ENCODE measurements at regions not wholly inside any gene's neighbourhood (a gene's known extent, or its start where the extent isn't known, plus 50 kb on each side); places are given as distances from the start of the nearest gene placed in this dataset.
"Not testable (repeated sequence)": the region's sequence is repeated elsewhere in the genome, so short reads cannot be mapped to it uniquely, and the experiment has no call there.

DNA sequence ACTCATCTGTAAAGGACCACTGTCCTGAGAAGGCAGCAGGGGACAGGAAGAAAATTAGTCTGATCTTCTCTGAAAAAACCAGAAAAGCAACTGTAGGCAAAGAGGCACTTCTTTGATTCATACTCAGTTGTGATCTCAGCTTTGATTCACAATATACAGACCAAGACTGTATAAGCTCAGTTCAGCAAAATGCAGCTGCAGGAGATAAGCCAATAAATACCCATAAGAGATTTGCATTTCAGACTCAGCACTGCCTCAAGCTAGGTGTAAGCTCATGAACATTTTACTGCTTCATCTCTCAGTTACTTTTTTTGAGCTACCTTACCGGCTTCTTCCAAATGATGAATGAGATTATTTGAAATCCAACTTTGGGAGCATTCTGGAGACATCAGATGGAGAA is 64.2 kb upstream of the LYZL1 start:
- no peak overlapping the region for H3K4me3 ChIP-seq (ENCODE audit: low read depth, low read length)
- in situ Hi-C loops (cut with HindIII; ENCODE audit: low sequenced_read_pairs), result no loop called here
- TF ChIP-seq, protein P1, sequence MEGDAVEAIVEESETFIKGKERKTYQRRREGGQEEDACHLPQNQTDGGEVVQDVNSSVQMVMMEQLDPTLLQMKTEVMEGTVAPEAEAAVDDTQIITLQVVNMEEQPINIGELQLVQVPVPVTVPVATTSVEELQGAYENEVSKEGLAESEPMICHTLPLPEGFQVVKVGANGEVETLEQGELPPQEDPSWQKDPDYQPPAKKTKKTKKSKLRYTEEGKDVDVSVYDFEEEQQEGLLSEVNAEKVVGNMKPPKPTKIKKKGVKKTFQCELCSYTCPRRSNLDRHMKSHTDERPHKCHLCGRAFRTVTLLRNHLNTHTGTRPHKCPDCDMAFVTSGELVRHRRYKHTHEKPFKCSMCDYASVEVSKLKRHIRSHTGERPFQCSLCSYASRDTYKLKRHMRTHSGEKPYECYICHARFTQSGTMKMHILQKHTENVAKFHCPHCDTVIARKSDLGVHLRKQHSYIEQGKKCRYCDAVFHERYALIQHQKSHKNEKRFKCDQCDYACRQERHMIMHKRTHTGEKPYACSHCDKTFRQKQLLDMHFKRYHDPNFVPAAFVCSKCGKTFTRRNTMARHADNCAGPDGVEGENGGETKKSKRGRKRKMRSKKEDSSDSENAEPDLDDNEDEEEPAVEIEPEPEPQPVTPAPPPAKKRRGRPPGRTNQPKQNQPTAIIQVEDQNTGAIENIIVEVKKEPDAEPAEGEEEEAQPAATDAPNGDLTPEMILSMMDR (IDR thresholded peaks at IDR 0.05; ENCODE audit: low read depth, low read length), result no peak
- DNase-seq (ENCODE audit: low read depth, low spot score), result no peak

DNA sequence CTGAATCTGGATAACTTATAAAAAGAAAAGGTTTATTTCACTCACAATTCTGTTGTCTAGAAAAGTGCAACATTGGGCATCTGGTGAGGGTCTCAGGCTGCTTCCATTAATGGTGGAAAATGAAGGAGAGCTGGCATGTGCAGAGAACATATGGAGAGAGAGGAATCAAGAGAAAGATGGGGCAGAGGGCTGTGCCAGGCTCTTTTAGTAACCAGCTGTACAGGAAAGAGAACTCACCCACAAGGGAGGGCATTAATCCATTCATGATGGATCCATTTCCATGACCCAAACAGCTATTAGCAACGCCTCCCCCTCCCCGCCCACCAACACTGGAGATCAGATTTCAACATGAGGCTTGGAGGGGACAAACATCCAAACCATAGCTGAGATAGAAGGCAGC is 61.7 kb upstream of the LYZL1 start:
- TF ChIP-seq, protein P1 (IDR thresholded peaks at IDR 0.05; ENCODE audit: low read depth, low read length), result no peak
- no peak for DNase-seq (ENCODE audit: low read depth, low spot score)
- in situ Hi-C loops (cut with HindIII; ENCODE audit: low sequenced_read_pairs), result no loop called here
- H3K4me3 ChIP-seq (ENCODE audit: low read depth, low read length), result no peak overlapping the region

DNA sequence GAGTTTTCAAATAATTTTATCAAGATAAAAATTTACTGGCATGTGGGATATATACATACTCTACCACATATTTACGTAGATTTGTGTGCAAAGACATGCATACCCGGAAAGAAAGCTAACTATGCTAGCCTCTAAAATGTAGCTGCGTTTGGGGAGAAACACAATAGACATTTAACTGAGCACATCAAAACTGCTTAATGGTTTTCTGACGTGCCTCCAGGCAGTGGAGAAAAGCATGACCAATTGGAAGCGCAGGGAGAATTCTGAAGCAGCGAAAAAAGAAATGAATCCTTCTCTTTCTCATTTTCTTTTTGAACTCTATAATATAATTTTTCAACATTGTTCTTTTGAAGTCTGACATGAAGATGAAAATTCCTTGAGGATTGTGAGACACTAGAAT is 60.3 kb upstream of the LYZL1 start:
- TF ChIP-seq, protein P1 (IDR thresholded peaks at IDR 0.05; ENCODE audit: low read depth, low read length), result no peak
- H3K4me3 ChIP-seq (ENCODE audit: low read depth, low read length), result no peak overlapping the region
- no peak for DNase-seq (ENCODE audit: low read depth, low spot score)
- in situ Hi-C loops (cut with HindIII; ENCODE audit: low sequenced_read_pairs), result no loop called here

DNA sequence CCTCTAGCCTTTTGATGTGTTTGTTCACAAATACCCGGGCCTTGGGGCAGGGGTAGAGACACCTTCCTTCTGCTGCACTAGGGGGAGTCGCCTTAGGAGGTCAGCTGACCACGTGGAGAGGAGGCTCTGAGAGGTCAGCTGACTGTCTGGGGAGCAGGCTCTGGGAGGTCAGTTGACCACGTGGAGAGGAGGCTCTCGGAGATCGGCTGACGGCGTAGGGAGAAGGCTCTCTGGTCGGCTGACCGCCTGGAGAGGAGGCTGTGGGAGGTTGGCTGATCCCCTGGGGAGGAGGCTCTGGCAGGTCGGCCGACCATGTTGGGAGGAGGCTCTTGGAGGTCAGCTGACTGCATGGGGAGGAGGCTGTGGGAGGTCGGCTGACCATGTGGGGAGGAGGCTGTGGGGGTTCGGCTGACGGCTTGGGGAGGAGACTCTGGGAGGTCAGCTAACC is 59.6 kb upstream of the LYZL1 start:
- no peak overlapping the region for H3K4me3 ChIP-seq (ENCODE audit: low read depth, low read length)
- TF ChIP-seq, protein P1 (IDR thresholded peaks at IDR 0.05; ENCODE audit: low read depth, low read length), result no peak
- in situ Hi-C loops (cut with HindIII; ENCODE audit: low sequenced_read_pairs), result no loop called here
- DNase-seq (ENCODE audit: low read depth, low spot score), result no peak

DNA sequence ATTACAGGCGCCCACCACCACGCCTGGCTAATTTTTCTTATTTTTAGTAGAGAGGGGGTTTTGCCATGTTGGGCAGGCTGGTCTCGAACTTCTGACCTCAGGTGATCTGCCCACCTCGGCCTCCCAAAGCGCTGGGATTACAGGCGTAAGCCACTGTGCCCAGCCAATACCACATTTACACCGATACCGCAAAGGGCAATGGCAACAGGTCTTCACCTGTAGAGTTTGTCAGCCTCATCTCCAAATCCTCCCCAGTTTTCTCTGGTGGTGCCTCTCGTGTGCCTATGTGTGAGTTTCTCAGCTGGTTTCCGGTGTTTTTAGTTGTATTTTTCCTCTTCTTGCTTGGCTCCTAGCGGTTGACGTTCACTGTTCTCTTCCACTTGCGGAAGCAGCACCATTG is 52.0 kb upstream of the LYZL1 start:
- in situ Hi-C loops (cut with HindIII; ENCODE audit: low sequenced_read_pairs); DNase-seq (ENCODE audit: low read depth, low spot score); H3K4me3 ChIP-seq (ENCODE audit: low read depth, low read length): not testable (repeated sequence)

DNA sequence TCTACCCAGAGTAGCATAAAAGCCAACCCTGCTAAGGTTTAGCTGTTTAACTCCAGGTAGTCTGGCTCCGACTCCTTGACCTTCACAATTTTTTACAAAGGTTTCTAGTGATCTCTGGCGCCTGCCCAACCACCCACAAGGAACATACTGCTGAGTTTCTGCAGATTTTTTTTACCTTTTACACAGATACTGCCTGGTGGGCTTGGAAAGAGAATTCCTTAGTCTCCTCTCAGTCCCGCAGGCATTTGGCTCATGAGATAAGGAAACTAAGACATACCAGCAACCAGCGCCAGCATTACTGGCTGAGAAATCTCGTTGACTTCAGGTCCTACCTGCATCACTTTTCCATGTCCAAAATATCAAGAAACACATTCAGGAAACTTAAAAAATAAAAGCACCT is 51.1 kb upstream of the LYZL1 start:
- TF ChIP-seq, protein P1 (IDR thresholded peaks at IDR 0.05; ENCODE audit: low read depth, low read length), result no peak
- in situ Hi-C loops (cut with HindIII; ENCODE audit: low sequenced_read_pairs), result no loop called here
- DNase-seq (ENCODE audit: low read depth, low spot score), result no peak
- no peak overlapping the region for H3K4me3 ChIP-seq (ENCODE audit: low read depth, low read length)

DNA sequence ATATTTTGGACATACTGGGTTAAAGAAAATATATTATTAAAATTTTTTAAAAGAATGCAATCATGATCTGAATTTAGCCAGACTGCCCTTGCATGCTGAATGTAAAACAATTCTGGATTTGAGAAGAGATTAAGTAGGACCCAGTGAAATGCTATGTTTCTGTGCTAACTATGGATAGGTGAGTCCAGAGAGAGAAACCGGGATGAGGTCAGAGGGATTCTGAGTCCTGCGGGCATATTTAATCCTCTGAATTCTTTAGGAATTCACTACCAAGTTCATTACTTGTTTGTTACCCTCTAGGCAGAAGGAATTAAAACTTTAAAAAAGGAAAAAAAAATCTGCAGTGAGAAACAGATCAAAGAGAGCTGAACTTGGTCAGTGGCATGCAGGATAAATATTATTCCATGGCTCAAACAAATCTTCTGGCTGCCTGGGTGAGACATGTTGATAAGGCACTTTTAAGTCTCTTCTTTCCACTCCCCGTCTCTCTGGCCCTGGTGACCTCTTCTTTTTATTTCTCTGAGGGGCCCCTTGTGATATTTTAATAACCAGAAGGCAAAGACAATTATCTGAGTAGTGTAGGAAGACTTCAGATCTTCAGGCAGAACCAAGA is 50.2 kb upstream of the LYZL1 start:
- in situ Hi-C loops (cut with HindIII; ENCODE audit: low sequenced_read_pairs), result no loop called here
- TF ChIP-seq, protein P1 (IDR thresholded peaks at IDR 0.05; ENCODE audit: low read depth, low read length), result no peak
- no peak for DNase-seq (ENCODE audit: low read depth, low spot score)
- H3K4me3 ChIP-seq (ENCODE audit: low read depth, low read length), result no peak overlapping the region
